Pons (tissue), 1 donor: ENCODE measurements at regions not wholly inside any gene's neighbourhood (a gene's known extent, or its start where the extent isn't known, plus 50 kb on each side); places are given as distances from the start of the nearest gene placed in this dataset.

ENCODE experiments used
- DNase-seq: peaks from one replicate; pipeline ENCODE4 v3.0.0-alpha.2; 2016; ENCODE audit warnings: low spot score

- DNase-seq = no peak
Observed at GRCh38 chr12:92032101-92032500, 113.5 kb downstream of the BTG1 start.

- DNase-seq = peak; percentile 30
Observed at GRCh38 chr12:92030618-92031017, 115.0 kb downstream of the BTG1 start.

GRCh38 chr12:92029902-92030586 is 115.6 kb downstream of the BTG1 start:
- DNase-seq = no peak

- DNase-seq = no peak
Observed at GRCh38 chr12:92029136-92029535, 116.5 kb downstream of the BTG1 start.

- DNase-seq = no peak
Observed at GRCh38 chr12:92028441-92028709, 117.3 kb downstream of the BTG1 start.

GRCh38 chr12:92027701-92028440 is 117.8 kb downstream of the BTG1 start:
- no peak for DNase-seq

GRCh38 chr12:92027243-92027642 is 118.4 kb downstream of the BTG1 start:
- no peak for DNase-seq

- DNase-seq = no peak
Observed at GRCh38 chr12:92025462-92026207, 120.0 kb downstream of the BTG1 start.

GRCh38 chr12:92022093-92022492 is 123.6 kb downstream of the BTG1 start:
- DNase-seq = no peak

- DNase-seq = no peak
Observed at GRCh38 chr12:92021666-92022035, 124.0 kb downstream of the BTG1 start.

- DNase-seq = no peak
Observed at GRCh38 chr12:92020983-92021665, 124.5 kb downstream of the BTG1 start.

- no peak for DNase-seq
Observed at GRCh38 chr12:92019491-92020277, 126.0 kb downstream of the BTG1 start.

GRCh38 chr12:92012691-92013090 is 133.0 kb downstream of the BTG1 start:
- DNase-seq = no peak

- DNase-seq = no peak
Observed at GRCh38 chr12:92010853-92011701, 134.6 kb downstream of the BTG1 start.

GRCh38 chr12:92010368-92010767 is 135.3 kb downstream of the BTG1 start:
- no peak for DNase-seq

- no peak for DNase-seq
Observed at GRCh38 chr12:92008345-92008744, 137.3 kb downstream of the BTG1 start.

- DNase-seq = no peak
Observed at GRCh38 chr12:92007787-92008186, 137.9 kb downstream of the BTG1 start.

GRCh38 chr12:92003701-92004100 is 141.9 kb downstream of the BTG1 start:
- no peak for DNase-seq

- DNase-seq = no peak
Observed at GRCh38 chr12:92002673-92003382, 142.8 kb downstream of the BTG1 start.

GRCh38 chr12:92002195-92002649 is 143.4 kb downstream of the BTG1 start:
- DNase-seq = no peak
